ENCODE measurements at regions not wholly inside any gene's neighbourhood (a gene's known extent, or its start where the extent isn't known, plus 50 kb on each side); places are given as distances from the start of the nearest gene placed in this dataset.

DNA sequence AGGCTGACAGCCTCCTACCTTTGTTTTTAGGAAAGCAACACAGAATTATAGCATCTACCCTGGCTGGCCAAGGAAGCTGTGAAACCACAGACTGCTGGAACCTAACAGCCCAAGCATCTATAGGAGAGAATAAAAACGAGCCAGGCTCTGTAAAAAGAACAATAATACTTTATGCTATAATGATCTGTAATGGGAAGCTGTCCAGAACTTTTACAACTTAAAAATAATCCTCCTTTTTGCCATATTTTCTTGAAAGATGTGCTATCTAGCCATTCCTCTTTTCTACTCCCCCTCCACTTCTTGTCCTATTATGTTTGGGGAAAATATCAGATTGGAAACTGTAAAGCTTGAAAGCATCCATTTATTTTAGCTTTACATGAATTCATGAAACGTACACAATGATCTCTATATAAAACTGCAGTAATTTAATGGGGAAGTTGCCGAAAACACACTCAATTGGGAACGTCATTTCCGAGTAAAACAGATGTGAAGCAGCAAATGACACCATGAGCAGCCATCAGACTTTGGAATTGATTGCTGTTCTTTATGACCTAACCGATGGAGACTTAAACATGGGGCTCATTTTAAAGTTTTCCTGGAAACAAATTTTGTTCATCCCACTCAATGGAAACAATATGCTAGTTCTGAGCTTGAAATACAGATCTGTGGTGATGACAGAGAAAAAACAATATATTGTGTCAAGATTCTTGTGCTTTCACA, 450.3 kb upstream of the CLINT1 start:
- TF ChIP-seq, protein P1, sequence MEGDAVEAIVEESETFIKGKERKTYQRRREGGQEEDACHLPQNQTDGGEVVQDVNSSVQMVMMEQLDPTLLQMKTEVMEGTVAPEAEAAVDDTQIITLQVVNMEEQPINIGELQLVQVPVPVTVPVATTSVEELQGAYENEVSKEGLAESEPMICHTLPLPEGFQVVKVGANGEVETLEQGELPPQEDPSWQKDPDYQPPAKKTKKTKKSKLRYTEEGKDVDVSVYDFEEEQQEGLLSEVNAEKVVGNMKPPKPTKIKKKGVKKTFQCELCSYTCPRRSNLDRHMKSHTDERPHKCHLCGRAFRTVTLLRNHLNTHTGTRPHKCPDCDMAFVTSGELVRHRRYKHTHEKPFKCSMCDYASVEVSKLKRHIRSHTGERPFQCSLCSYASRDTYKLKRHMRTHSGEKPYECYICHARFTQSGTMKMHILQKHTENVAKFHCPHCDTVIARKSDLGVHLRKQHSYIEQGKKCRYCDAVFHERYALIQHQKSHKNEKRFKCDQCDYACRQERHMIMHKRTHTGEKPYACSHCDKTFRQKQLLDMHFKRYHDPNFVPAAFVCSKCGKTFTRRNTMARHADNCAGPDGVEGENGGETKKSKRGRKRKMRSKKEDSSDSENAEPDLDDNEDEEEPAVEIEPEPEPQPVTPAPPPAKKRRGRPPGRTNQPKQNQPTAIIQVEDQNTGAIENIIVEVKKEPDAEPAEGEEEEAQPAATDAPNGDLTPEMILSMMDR (IDR thresholded peaks at IDR 0.05) = no peak
- no peak for TF ChIP-seq POLR2A (IDR thresholded peaks at IDR 0.05)
